ENCODE measurements at regions not wholly inside any gene's neighbourhood (a gene's known extent, or its start where the extent isn't known, plus 50 kb on each side); places are given as distances from the start of the nearest gene placed in this dataset.
"Not testable (repeated sequence)": the region's sequence is repeated elsewhere in the genome, so short reads cannot be mapped to it uniquely, and the experiment has no call there.

- no peak for DNase-seq (ENCODE audit: low spot score)
- TF ChIP-seq, protein P1, sequence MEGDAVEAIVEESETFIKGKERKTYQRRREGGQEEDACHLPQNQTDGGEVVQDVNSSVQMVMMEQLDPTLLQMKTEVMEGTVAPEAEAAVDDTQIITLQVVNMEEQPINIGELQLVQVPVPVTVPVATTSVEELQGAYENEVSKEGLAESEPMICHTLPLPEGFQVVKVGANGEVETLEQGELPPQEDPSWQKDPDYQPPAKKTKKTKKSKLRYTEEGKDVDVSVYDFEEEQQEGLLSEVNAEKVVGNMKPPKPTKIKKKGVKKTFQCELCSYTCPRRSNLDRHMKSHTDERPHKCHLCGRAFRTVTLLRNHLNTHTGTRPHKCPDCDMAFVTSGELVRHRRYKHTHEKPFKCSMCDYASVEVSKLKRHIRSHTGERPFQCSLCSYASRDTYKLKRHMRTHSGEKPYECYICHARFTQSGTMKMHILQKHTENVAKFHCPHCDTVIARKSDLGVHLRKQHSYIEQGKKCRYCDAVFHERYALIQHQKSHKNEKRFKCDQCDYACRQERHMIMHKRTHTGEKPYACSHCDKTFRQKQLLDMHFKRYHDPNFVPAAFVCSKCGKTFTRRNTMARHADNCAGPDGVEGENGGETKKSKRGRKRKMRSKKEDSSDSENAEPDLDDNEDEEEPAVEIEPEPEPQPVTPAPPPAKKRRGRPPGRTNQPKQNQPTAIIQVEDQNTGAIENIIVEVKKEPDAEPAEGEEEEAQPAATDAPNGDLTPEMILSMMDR (IDR thresholded peaks at IDR 0.05; ENCODE audit: borderline replicate concordance, control extremely low read depth, extremely low read depth, insufficient read depth, missing control alignments): no peak
- in situ Hi-C loops (cut with MboI; ENCODE audit: low sequenced_read_pairs, unreplicated experiment): no loop called here
These were observed 309.1 kb upstream of the MAP2 start for GRCh38 chr2:209114588-209115240.

- TF ChIP-seq, protein P1 (IDR thresholded peaks at IDR 0.05; ENCODE audit: borderline replicate concordance, control extremely low read depth, extremely low read depth, insufficient read depth, missing control alignments): no peak
- DNase-seq (ENCODE audit: low spot score): no peak
These were observed 302.2 kb upstream of the MAP2 start for GRCh38 chr2:209121691-209122090.

DNA sequence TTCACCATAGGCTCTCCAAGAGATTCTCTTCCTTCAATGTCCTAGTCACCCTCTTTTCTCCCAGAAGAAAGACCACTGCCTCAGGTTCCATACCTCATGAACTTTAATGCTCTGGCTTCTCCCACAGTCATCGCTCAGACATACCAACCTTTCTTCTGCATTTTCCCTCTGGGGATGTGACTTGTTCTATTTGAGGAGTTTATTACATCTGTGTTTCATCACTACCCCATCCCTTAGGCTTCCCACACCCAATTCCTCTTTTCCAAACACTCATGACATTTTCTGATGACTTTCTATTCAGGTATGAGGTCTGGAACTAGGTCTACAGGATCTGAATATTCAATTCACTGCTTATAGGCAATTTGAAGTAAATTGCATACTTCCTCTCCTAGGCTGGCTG, 298.6 kb upstream of the MAP2 start:
- in situ Hi-C loops (cut with MboI; ENCODE audit: low sequenced_read_pairs, unreplicated experiment): no loop called here
- TF ChIP-seq, protein P1 (IDR thresholded peaks at IDR 0.05; ENCODE audit: borderline replicate concordance, control extremely low read depth, extremely low read depth, insufficient read depth, missing control alignments): no peak
- DNase-seq (ENCODE audit: low spot score): no peak

More at GRCh38 chr2:209121691-209122090, 302.2 kb upstream of the MAP2 start:
- in situ Hi-C loops (cut with MboI; ENCODE audit: low sequenced_read_pairs, unreplicated experiment): no loop called here

- TF ChIP-seq, protein P1 (IDR thresholded peaks at IDR 0.05; ENCODE audit: borderline replicate concordance, control extremely low read depth, extremely low read depth, insufficient read depth, missing control alignments): no peak
- in situ Hi-C loops (cut with MboI; ENCODE audit: low sequenced_read_pairs, unreplicated experiment): no loop called here
- no peak for DNase-seq (ENCODE audit: low spot score)
These were observed 285.8 kb upstream of the MAP2 start for GRCh38 chr2:209138079-209138478.

- TF ChIP-seq, protein P1 (IDR thresholded peaks at IDR 0.05; ENCODE audit: borderline replicate concordance, control extremely low read depth, extremely low read depth, insufficient read depth, missing control alignments): no peak
- no peak for DNase-seq (ENCODE audit: low spot score)
- in situ Hi-C loops (cut with MboI; ENCODE audit: low sequenced_read_pairs, unreplicated experiment): no loop called here
These were observed 282.7 kb upstream of the MAP2 start for GRCh38 chr2:209141142-209141541.

- TF ChIP-seq, protein P1 (IDR thresholded peaks at IDR 0.05; ENCODE audit: borderline replicate concordance, control extremely low read depth, extremely low read depth, insufficient read depth, missing control alignments): no peak
- in situ Hi-C loops (cut with MboI; ENCODE audit: low sequenced_read_pairs, unreplicated experiment): no loop called here
- DNase-seq (ENCODE audit: low spot score): no peak
These were observed 282.0 kb upstream of the MAP2 start for GRCh38 chr2:209141818-209142217.

GRCh38 chr2:209145220-209145691, 278.6 kb upstream of the MAP2 start:
- DNase-seq (ENCODE audit: low spot score); in situ Hi-C loops (cut with MboI; ENCODE audit: low sequenced_read_pairs, unreplicated experiment): not testable (repeated sequence)

Data from GM13976 (cell line).